Neuron (in vitro differentiated cells): ENCODE measurements at regions not wholly inside any gene's neighbourhood (a gene's known extent, or its start where the extent isn't known, plus 50 kb on each side); places are given as distances from the start of the nearest gene placed in this dataset.

Experiments
- H2AFZ ChIP-seq: one replicate; pipeline ENCODE4 v1.6.1; 2013; ENCODE audit warnings: low read depth, mild to moderate bottlenecking, inconsistent platforms, low read length, moderate library complexity
- H3K27me3 ChIP-seq: one replicate; pipeline ENCODE4 v1.6.1; 2013; ENCODE audit warnings: low read length; ENCODE audit not compliant: insufficient read depth
- H3K36me3 ChIP-seq: one replicate; pipeline ENCODE4 v1.6.1; 2013; ENCODE audit warnings: low read length; ENCODE audit not compliant: insufficient read depth
- H3K4me1 ChIP-seq: one replicate; pipeline ENCODE4 v1.6.1; 2013; ENCODE audit warnings: low read length; ENCODE audit not compliant: insufficient read depth
- H3K4me3 ChIP-seq: 2 replicates; pipeline ENCODE4 v1.5.1; 2013; ENCODE audit warnings: mild to moderate bottlenecking, low read length, moderate library complexity
- H3K9me3 ChIP-seq: one replicate; pipeline ENCODE4 v1.6.1; 2013; ENCODE audit warnings: low read length

- Histone ChIP-seq H3K4me3 (no peak overlapping the region), H2AFZ (no peak overlapping the region), H3K27me3 (no peaks in the 10 kb centered on the region), H3K9me3 (no peaks in the 10 kb centered on the region), H3K4me1 (no peaks in the 10 kb centered on the region), H3K36me3 (no peaks in the 10 kb centered on the region)
Observed at GRCh38 chr4:160009656-160010493, 907.0 kb downstream of the RAPGEF2 start.

GRCh38 chr4:160019936-160020335, 917.1 kb downstream of the RAPGEF2 start:
- no peak overlapping the region for H2AFZ ChIP-seq
- no peaks in the 10 kb centered on the region for H3K9me3 ChIP-seq
- H3K4me3 ChIP-seq, result no peak overlapping the region
- no peaks in the 10 kb centered on the region for H3K4me1 ChIP-seq
- no peaks in the 10 kb centered on the region for H3K27me3 ChIP-seq
- no peaks in the 10 kb centered on the region for H3K36me3 ChIP-seq

- no peaks in the 10 kb centered on the region for H3K27me3 ChIP-seq
- H3K4me1 ChIP-seq, result no peaks in the 10 kb centered on the region
- H3K4me3 ChIP-seq, result no peak overlapping the region
- H2AFZ ChIP-seq, result no peak overlapping the region
- no peaks in the 10 kb centered on the region for H3K36me3 ChIP-seq
- no peaks in the 10 kb centered on the region for H3K9me3 ChIP-seq
Observed at GRCh38 chr4:160020804-160021203, 917.9 kb downstream of the RAPGEF2 start.

GRCh38 chr4:160021870-160022269, 919.0 kb downstream of the RAPGEF2 start:
- H3K27me3 ChIP-seq, result no peaks in the 10 kb centered on the region
- no peaks in the 10 kb centered on the region for H3K4me1 ChIP-seq
- H2AFZ ChIP-seq, result no peak overlapping the region
- H3K4me3 ChIP-seq, result no peak overlapping the region
- no peaks in the 10 kb centered on the region for H3K9me3 ChIP-seq
- H3K36me3 ChIP-seq, result no peaks in the 10 kb centered on the region

- Histone ChIP-seq H3K9me3 (no peaks in the 10 kb centered on the region), H2AFZ (no peak overlapping the region), H3K27me3 (no peaks in the 10 kb centered on the region), H3K36me3 (no peaks in the 10 kb centered on the region), H3K4me3 (no peak overlapping the region), H3K4me1 (no peaks in the 10 kb centered on the region)
Observed at GRCh38 chr4:160026721-160027120, 923.8 kb downstream of the RAPGEF2 start.

- Histone ChIP-seq H3K9me3 (no peaks in the 10 kb centered on the region), H3K27me3 (no peaks in the 10 kb centered on the region), H3K4me3 (no peak overlapping the region), H3K36me3 (no peaks in the 10 kb centered on the region), H2AFZ (no peak overlapping the region), H3K4me1 (no peaks in the 10 kb centered on the region)
Observed at GRCh38 chr4:160034501-160034900, 931.6 kb downstream of the RAPGEF2 start.

GRCh38 chr4:160038615-160039014, 935.7 kb downstream of the RAPGEF2 start:
- Histone ChIP-seq H3K4me3 (no peak overlapping the region), H3K9me3 (no peaks in the 10 kb centered on the region), H3K4me1 (no peaks in the 10 kb centered on the region), H3K36me3 (no peaks in the 10 kb centered on the region), H2AFZ (no peak overlapping the region), H3K27me3 (no peaks in the 10 kb centered on the region)

- Histone ChIP-seq H3K9me3 (no peaks in the 10 kb centered on the region), H2AFZ (no peak overlapping the region), H3K4me1 (no peaks in the 10 kb centered on the region), H3K27me3 (no peaks in the 10 kb centered on the region), H3K36me3 (no peaks in the 10 kb centered on the region), H3K4me3 (no peak overlapping the region)
Observed at GRCh38 chr4:160044693-160045092, 941.8 kb downstream of the RAPGEF2 start.

- Histone ChIP-seq H3K9me3 (no peaks in the 10 kb centered on the region), H3K27me3 (no peaks in the 10 kb centered on the region), H3K4me3 (no peak overlapping the region), H2AFZ (no peak overlapping the region), H3K4me1 (no peaks in the 10 kb centered on the region), H3K36me3 (no peaks in the 10 kb centered on the region)
Observed at GRCh38 chr4:160082432-160083207, 979.7 kb downstream of the RAPGEF2 start.

- Histone ChIP-seq H3K4me3 (no peak overlapping the region), H3K27me3 (no peaks in the 10 kb centered on the region), H2AFZ (no peak overlapping the region), H3K9me3 (no peaks in the 10 kb centered on the region), H3K4me1 (no peaks in the 10 kb centered on the region), H3K36me3 (no peaks in the 10 kb centered on the region)
Observed at GRCh38 chr4:160091631-160092030, 988.8 kb downstream of the RAPGEF2 start.

GRCh38 chr4:160100316-160100715, 997.4 kb downstream of the RAPGEF2 start:
- Histone ChIP-seq H3K36me3 (no peaks in the 10 kb centered on the region), H3K9me3 (no peaks in the 10 kb centered on the region), H3K4me3 (no peak overlapping the region), H2AFZ (no peak overlapping the region), H3K4me1 (no peaks in the 10 kb centered on the region), H3K27me3 (no peaks in the 10 kb centered on the region)

- no peak overlapping the region for H3K4me3 ChIP-seq
- no peaks in the 10 kb centered on the region for H3K9me3 ChIP-seq
- no peak overlapping the region for H2AFZ ChIP-seq
- no peaks in the 10 kb centered on the region for H3K27me3 ChIP-seq
- no peaks in the 10 kb centered on the region for H3K4me1 ChIP-seq
- no peaks in the 10 kb centered on the region for H3K36me3 ChIP-seq
Observed at GRCh38 chr4:160110891-160111290, 1008.0 kb downstream of the RAPGEF2 start.

- H3K4me1 ChIP-seq, result no peaks in the 10 kb centered on the region
- no peak overlapping the region for H2AFZ ChIP-seq
- H3K4me3 ChIP-seq, result no peak overlapping the region
- no peaks in the 10 kb centered on the region for H3K27me3 ChIP-seq
- no peaks in the 10 kb centered on the region for H3K9me3 ChIP-seq
- H3K36me3 ChIP-seq, result no peaks in the 10 kb centered on the region
Observed at GRCh38 chr4:160117686-160118085, 1014.8 kb downstream of the RAPGEF2 start.
